SU-DHL-6 (cell line): ENCODE measurements at regions not wholly inside any gene's neighbourhood (a gene's known extent, or its start where the extent isn't known, plus 50 kb on each side); places are given as distances from the start of the nearest gene placed in this dataset.

ENCODE experiments used
- H2AFZ ChIP-seq: fragments of 200-600 bp; sonication (generic); 2 replicates; pipeline ENCODE4 v1.6.1; 2014; ENCODE audit warnings: low read depth, mild to moderate bottlenecking, moderate library complexity, mixed read lengths, antibody characterized with exemption, low read length; ENCODE audit not compliant: severe bottlenecking
- H3F3A ChIP-seq: fragments of 200-600 bp; shearing (Covaris generic); 2 replicates; pipeline ENCODE4 v1.6.0; 2016; ENCODE audit warnings: antibody characterized with exemption, mild to moderate bottlenecking; ENCODE audit not compliant: insufficient read depth
- H3K27ac ChIP-seq: fragments of 200-600 bp; sonication (generic); 2 replicates; pipeline ENCODE4 v1.5.1; 2016; ENCODE audit warnings: low read depth, mild to moderate bottlenecking, low read length, moderate library complexity, mixed read lengths
- H3K27me3 ChIP-seq: fragments of 200-600 bp; sonication (generic), shearing (Covaris generic); 2 replicates; pipeline ENCODE4 v1.6.0; 2014; ENCODE audit warnings: mild to moderate bottlenecking, low read length
- H3K36me3 ChIP-seq: fragments of 200-600 bp; sonication (generic); 2 replicates; pipeline ENCODE4 v1.6.1; 2014; ENCODE audit warnings: mild to moderate bottlenecking, low read length, mixed read lengths
- H3K4me2 ChIP-seq: fragments of 300-600, 200-600 bp; shearing (Covaris generic), sonication (generic); 2 replicates; pipeline ENCODE4 v1.6.0; 2014; ENCODE audit warnings: low read length, low read depth, mild to moderate bottlenecking; ENCODE audit not compliant: poor library complexity, severe bottlenecking
- H3K4me3 ChIP-seq: fragments of 200-600 bp; sonication (generic); 2 replicates; pipeline ENCODE4 v1.5.1; 2014; ENCODE audit warnings: antibody characterized with exemption, low read length, mild to moderate bottlenecking, mixed read lengths; ENCODE audit not compliant: insufficient read depth, poor library complexity, severe bottlenecking
- H3K79me2 ChIP-seq: fragments of 200-600 bp; sonication (generic); 2 replicates; pipeline ENCODE4 v1.6.1; 2014; ENCODE audit warnings: mild to moderate bottlenecking, low read length, moderate library complexity; ENCODE audit not compliant: insufficient read depth
- H3K9ac ChIP-seq: fragments of 200-600 bp; sonication (generic); 2 replicates; pipeline ENCODE4 v1.7.0; 2014; ENCODE audit warnings: mild to moderate bottlenecking, low read length
- H3K9me2 ChIP-seq: fragments of 200-600 bp; sonication (generic); replicated peaks from 2 replicates; pipeline ENCODE4 v1.6.1; 2014; ENCODE audit warnings: low read length; ENCODE audit not compliant: insufficient read depth
- H3K9me3 ChIP-seq: fragments of 200-600 bp; sonication (generic); 2 replicates; pipeline ENCODE4 v1.6.1; 2014; ENCODE audit warnings: low read length, mixed read lengths; ENCODE audit not compliant: insufficient read depth
- H4K20me1 ChIP-seq: fragments of 200-600 bp; sonication (generic); 2 replicates; pipeline ENCODE4 v1.6.1; 2014; ENCODE audit warnings: low read depth, mild to moderate bottlenecking, antibody characterized with exemption, low read length, moderate library complexity, mixed read lengths
- CTCF ChIP-seq: fragments of 200-600 bp; sonication (generic); IDR thresholded peaks from one replicate; pipeline ENCODE4 v1.5.1; 2017; ENCODE audit warnings: antibody characterized with exemption, mild to moderate bottlenecking, low read length, moderate library complexity; ENCODE audit not compliant: insufficient read depth, poor library complexity, severe bottlenecking
- EZH2phosphoT487 ChIP-seq: fragments of 200-600 bp; sonication (generic), shearing (Covaris generic); conservative IDR thresholded peaks from 2 replicates; pipeline ENCODE4 v1.6.1; 2018; ENCODE audit warnings: mild to moderate bottlenecking, antibody characterized with exemption, low read length, moderate library complexity, mixed read lengths

GRCh38 chr1:56149761-56150160 is 429.6 kb downstream of the PLPP3 start:
- Histone ChIP-seq H3K9ac (no peak overlapping the region), H3F3A (no peaks in the 10 kb centered on the region), H3K79me2 (no peaks in the 10 kb centered on the region), H3K4me2 (no peak overlapping the region), H2AFZ (no peak overlapping the region), H3K27ac (no peak overlapping the region), H3K9me2 (no peaks in the 10 kb centered on the region), H3K4me3 (no peak overlapping the region), H3K36me3 (no peaks in the 10 kb centered on the region), H4K20me1 (no peaks in the 10 kb centered on the region), H3K9me3 (no peaks in the 10 kb centered on the region), H3K27me3 (no peaks in the 10 kb centered on the region)
- TF ChIP-seq CTCF (no peak), EZH2phosphoT487 (no peak)

- no peaks in the 10 kb centered on the region for H3K27me3 ChIP-seq
- H3K4me3 ChIP-seq, result no peak overlapping the region
- no peaks in the 10 kb centered on the region for H3K79me2 ChIP-seq
- H4K20me1 ChIP-seq, result no peaks in the 10 kb centered on the region
- H3K9me3 ChIP-seq, result no peaks in the 10 kb centered on the region
- H3K36me3 ChIP-seq, result no peaks in the 10 kb centered on the region
- no peaks in the 10 kb centered on the region for H3K9me2 ChIP-seq
- H3K9ac ChIP-seq, result no peak overlapping the region
- no peaks in the 10 kb centered on the region for H3F3A ChIP-seq
- no peak for TF ChIP-seq CTCF
- TF ChIP-seq EZH2phosphoT487, result no peak
- H2AFZ ChIP-seq, result no peak overlapping the region
- no peak overlapping the region for H3K4me2 ChIP-seq
- H3K27ac ChIP-seq, result no peak overlapping the region
These were observed 430.8 kb downstream of the PLPP3 start for GRCh38 chr1:56148326-56149193.

- no peaks in the 10 kb centered on the region for H4K20me1 ChIP-seq
- H3K9me3 ChIP-seq, result no peaks in the 10 kb centered on the region
- no peaks in the 10 kb centered on the region for H3K9me2 ChIP-seq
- H2AFZ ChIP-seq, result no peak overlapping the region
- H3K4me3 ChIP-seq, result no peak overlapping the region
- H3K27me3 ChIP-seq, result no peaks in the 10 kb centered on the region
- no peaks in the 10 kb centered on the region for H3K79me2 ChIP-seq
- no peak overlapping the region for H3K9ac ChIP-seq
- H3K4me2 ChIP-seq, result no peak overlapping the region
- no peaks in the 10 kb centered on the region for H3F3A ChIP-seq
- no peaks in the 10 kb centered on the region for H3K36me3 ChIP-seq
- H3K27ac ChIP-seq, result no peak overlapping the region
- TF ChIP-seq EZH2phosphoT487, result no peak
- no peak for TF ChIP-seq CTCF
These were observed 431.9 kb downstream of the PLPP3 start for GRCh38 chr1:56147459-56147858.
